NCI-H2196 treated with DMSO at 0.1 percent for 48 hours (cell line): ENCODE measurements at regions not wholly inside any gene's neighbourhood (a gene's known extent, or its start where the extent isn't known, plus 50 kb on each side); places are given as distances from the start of the nearest gene placed in this dataset.

Experiments used
- DNase-seq: peaks from one replicate; lab custom pipeline; 2025; ENCODE audit not compliant: unreplicated experiment; lab: John Stamatoyannopoulos, UW

GRCh38 chr12:108066583-108067577, 62.2 kb upstream of the WSCD2 start:
- DNase-seq = no peak

DNA sequence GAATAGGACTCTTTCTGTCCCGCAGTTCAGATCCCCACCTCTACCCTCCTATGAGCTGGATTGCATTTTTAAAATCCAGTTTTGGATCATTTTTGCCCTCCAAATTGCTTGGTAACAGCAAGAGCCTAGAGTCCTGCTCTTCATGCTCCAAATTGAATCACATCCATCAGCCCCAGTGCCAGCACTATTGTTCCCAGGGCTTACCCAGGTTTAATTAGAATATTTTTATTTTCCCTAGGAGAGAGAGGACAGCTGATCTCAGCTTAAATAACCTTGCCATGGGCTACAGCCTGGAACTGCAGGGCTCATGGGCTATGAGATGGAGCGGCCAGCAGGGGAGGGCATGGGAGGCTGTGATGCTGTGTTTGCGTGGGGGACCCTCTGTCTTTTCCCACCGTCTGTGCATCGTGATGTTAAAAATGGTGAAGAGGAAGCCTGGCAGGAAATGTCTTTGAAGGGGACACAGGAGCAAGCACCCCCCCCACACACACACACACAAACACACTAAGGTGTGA, 59.4 kb upstream of the WSCD2 start:
- no peak for DNase-seq

GRCh38 chr12:108075561-108075960, 53.5 kb upstream of the WSCD2 start:
- DNase-seq = no peak

DNA sequence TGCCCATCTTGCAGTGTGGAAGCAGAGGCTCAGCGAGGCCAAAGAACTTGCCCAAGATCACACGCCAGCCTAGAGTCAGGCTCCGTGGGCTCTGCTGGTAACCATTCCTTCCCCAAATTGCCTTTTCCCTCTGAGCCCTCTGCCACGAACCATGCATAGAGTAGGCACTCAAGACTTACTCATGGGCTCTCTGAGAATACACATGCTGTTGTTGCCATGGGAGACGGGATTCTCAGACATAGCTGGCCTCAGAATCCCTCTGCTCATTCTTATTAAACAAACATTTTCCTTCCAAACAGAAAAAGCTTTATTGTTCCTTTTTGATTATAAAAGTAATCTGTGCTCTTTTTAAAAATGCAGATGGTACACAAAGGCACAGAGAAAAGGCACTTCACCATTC, 52.5 kb upstream of the WSCD2 start:
- no peak for DNase-seq

- no peak for DNase-seq
Measured at GRCh38 chr12:108078428-108078827, 50.7 kb upstream of the WSCD2 start.
